22Rv1 (cell line): ENCODE measurements at regions not wholly inside any gene's neighbourhood (a gene's known extent, or its start where the extent isn't known, plus 50 kb on each side); places are given as distances from the start of the nearest gene placed in this dataset.

Source experiments
- CTCF ChIP-seq: fragments of 450-650 bp; IDR thresholded peaks from 2 replicates; pipeline ENCODE4 v1.5.1; 2017; ENCODE audit warnings: mild to moderate bottlenecking
- ZFX ChIP-seq: fragments of 450-650 bp; IDR thresholded peaks from 2 replicates; pipeline ENCODE4 v1.6.1; 2017; ENCODE audit warnings: antibody characterized with exemption, borderline replicate concordance

GRCh38 chr10:91683975-91684374, 51.1 kb upstream of the PPP1R3C start:
- TF ChIP-seq ZFX (no peak), CTCF (no peak)
